SK-N-MC (cell line): ENCODE measurements at regions not wholly inside any gene's neighbourhood (a gene's known extent, or its start where the extent isn't known, plus 50 kb on each side); places are given as distances from the start of the nearest gene placed in this dataset.

Experiments
- EZH2 ChIP-seq: fragments of 200-600 bp; sonication (generic); IDR thresholded peaks from one replicate; pipeline ENCODE4 v1.6.1; 2017; ENCODE audit warnings: antibody characterized with exemption
- POLR2AphosphoS5 ChIP-seq: IDR thresholded peaks from 2 replicates; pipeline ENCODE4 v1.6.1; 2012; ENCODE audit warnings: mild to moderate bottlenecking, low read depth, low read length, borderline replicate concordance

DNA sequence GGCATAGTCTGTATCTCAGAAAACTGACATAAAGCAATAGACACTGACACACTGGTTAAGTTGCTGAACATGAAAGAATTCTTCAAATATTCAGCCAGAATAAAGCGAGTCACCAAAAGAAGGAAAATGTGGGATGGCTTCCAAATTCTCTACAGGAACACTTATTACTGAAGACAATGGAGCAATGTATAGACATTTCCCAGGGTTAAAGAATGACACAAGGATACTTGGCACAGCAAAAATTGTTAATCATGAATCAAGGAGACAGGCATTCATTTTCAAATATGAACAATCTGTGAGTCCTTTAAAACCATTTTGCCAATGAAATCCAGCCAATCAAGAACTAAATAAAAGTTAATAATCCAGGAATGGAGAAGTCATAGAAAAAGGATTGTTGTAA, 92.5 kb downstream of the MTX3 start:
- no peak for TF ChIP-seq EZH2
- no peak for TF ChIP-seq POLR2AphosphoS5
